ENCODE measurements at regions not wholly inside any gene's neighbourhood (a gene's known extent, or its start where the extent isn't known, plus 50 kb on each side); places are given as distances from the start of the nearest gene placed in this dataset.
"Not testable (repeated sequence)": the region's sequence is repeated elsewhere in the genome, so short reads cannot be mapped to it uniquely, and the experiment has no call there.

- no peak for FAIRE-seq
- TF ChIP-seq POLR2AphosphoS5 (IDR thresholded peaks at IDR 0.05; ENCODE audit: low read depth, low read length) (no peak), TAF1 (IDR thresholded peaks at IDR 0.05; ENCODE audit: borderline replicate concordance, low read depth, low read length) (no peak), POLR2A (IDR thresholded peaks at IDR 0.05; ENCODE audit: low read depth, low read length) (no peak)
- no peak for DNase-seq (ENCODE audit: insufficient read length)
These were observed 2221.6 kb upstream of the AGA start for GRCh38 chr4:179663641-179664429.

GRCh38 chr4:179664430-179665027 is 2222.3 kb upstream of the AGA start:
- TF ChIP-seq POLR2AphosphoS5 (IDR thresholded peaks at IDR 0.05; ENCODE audit: low read depth, low read length) (no peak), POLR2A (IDR thresholded peaks at IDR 0.05; ENCODE audit: low read depth, low read length) (no peak), TAF1 (IDR thresholded peaks at IDR 0.05; ENCODE audit: borderline replicate concordance, low read depth, low read length) (no peak)
- FAIRE-seq, result no peak
- no peak for DNase-seq (ENCODE audit: insufficient read length)

- no peak for FAIRE-seq
- TF ChIP-seq POLR2A (IDR thresholded peaks at IDR 0.05; ENCODE audit: low read depth, low read length) (no peak), TAF1 (IDR thresholded peaks at IDR 0.05; ENCODE audit: borderline replicate concordance, low read depth, low read length) (no peak), POLR2AphosphoS5 (IDR thresholded peaks at IDR 0.05; ENCODE audit: low read depth, low read length) (no peak)
- DNase-seq (ENCODE audit: insufficient read length), result no peak
These were observed 2224.0 kb upstream of the AGA start for GRCh38 chr4:179666226-179666625.

GRCh38 chr4:179671609-179672008 is 2229.4 kb upstream of the AGA start:
- DNase-seq (ENCODE audit: insufficient read length) (no peak), FAIRE-seq (no peak)
- no peak for TF ChIP-seq TAF1 (IDR thresholded peaks at IDR 0.05; ENCODE audit: borderline replicate concordance, low read depth, low read length)
- no peak for TF ChIP-seq POLR2A (IDR thresholded peaks at IDR 0.05; ENCODE audit: low read depth, low read length)
- TF ChIP-seq POLR2AphosphoS5 (IDR thresholded peaks at IDR 0.05; ENCODE audit: low read depth, low read length), result no peak

GRCh38 chr4:179678093-179678814 is 2236.0 kb upstream of the AGA start:
- DNase-seq (ENCODE audit: insufficient read length) (no peak), FAIRE-seq (no peak)
- TF ChIP-seq TAF1 (IDR thresholded peaks at IDR 0.05; ENCODE audit: borderline replicate concordance, low read depth, low read length) (no peak), POLR2AphosphoS5 (IDR thresholded peaks at IDR 0.05; ENCODE audit: low read depth, low read length) (no peak), POLR2A (IDR thresholded peaks at IDR 0.05; ENCODE audit: low read depth, low read length) (no peak)

- not testable (repeated sequence) for FAIRE-seq; DNase-seq (ENCODE audit: insufficient read length)
These were observed 2241.4 kb upstream of the AGA start for GRCh38 chr4:179683661-179684060.

- DNase-seq (ENCODE audit: insufficient read length) (no peak), FAIRE-seq (no peak)
- TF ChIP-seq TAF1 (IDR thresholded peaks at IDR 0.05; ENCODE audit: borderline replicate concordance, low read depth, low read length) (no peak), POLR2A (IDR thresholded peaks at IDR 0.05; ENCODE audit: low read depth, low read length) (no peak), POLR2AphosphoS5 (IDR thresholded peaks at IDR 0.05; ENCODE audit: low read depth, low read length) (no peak)
These were observed 2250.0 kb upstream of the AGA start for GRCh38 chr4:179692222-179692621.

GRCh38 chr4:179695175-179695574 is 2252.9 kb upstream of the AGA start:
- no peak for FAIRE-seq
- TF ChIP-seq POLR2AphosphoS5 (IDR thresholded peaks at IDR 0.05; ENCODE audit: low read depth, low read length) (no peak), POLR2A (IDR thresholded peaks at IDR 0.05; ENCODE audit: low read depth, low read length) (no peak), TAF1 (IDR thresholded peaks at IDR 0.05; ENCODE audit: borderline replicate concordance, low read depth, low read length) (no peak)
- no peak for DNase-seq (ENCODE audit: insufficient read length)

- DNase-seq (ENCODE audit: insufficient read length) (no peak), FAIRE-seq (no peak)
- TF ChIP-seq POLR2AphosphoS5 (IDR thresholded peaks at IDR 0.05; ENCODE audit: low read depth, low read length) (no peak), TAF1 (IDR thresholded peaks at IDR 0.05; ENCODE audit: borderline replicate concordance, low read depth, low read length) (no peak), POLR2A (IDR thresholded peaks at IDR 0.05; ENCODE audit: low read depth, low read length) (no peak)
These were observed 2256.1 kb upstream of the AGA start for GRCh38 chr4:179698321-179698720.

- FAIRE-seq, result no peak
- no peak for DNase-seq (ENCODE audit: insufficient read length)
These were observed 2267.9 kb upstream of the AGA start for GRCh38 chr4:179709961-179710624.

GRCh38 chr4:179719766-179720450 is 2277.7 kb upstream of the AGA start:
- no peak for DNase-seq (ENCODE audit: insufficient read length)
- no peak for TF ChIP-seq TAF1 (IDR thresholded peaks at IDR 0.05; ENCODE audit: borderline replicate concordance, low read depth, low read length)
- TF ChIP-seq POLR2AphosphoS5 (IDR thresholded peaks at IDR 0.05; ENCODE audit: low read depth, low read length), result no peak
- no peak for TF ChIP-seq POLR2A (IDR thresholded peaks at IDR 0.05; ENCODE audit: low read depth, low read length)
- no peak for FAIRE-seq

More at GRCh38 chr4:179709961-179710624, 2267.9 kb upstream of the AGA start:
- TF ChIP-seq POLR2A (IDR thresholded peaks at IDR 0.05; ENCODE audit: low read depth, low read length) (no peak), POLR2AphosphoS5 (IDR thresholded peaks at IDR 0.05; ENCODE audit: low read depth, low read length) (no peak), TAF1 (IDR thresholded peaks at IDR 0.05; ENCODE audit: borderline replicate concordance, low read depth, low read length) (no peak)

GRCh38 chr4:179726491-179726890 is 2284.3 kb upstream of the AGA start:
- FAIRE-seq; DNase-seq (ENCODE audit: insufficient read length): not testable (repeated sequence)
